OCI-M2 (cell line): ENCODE measurements at regions not wholly inside any gene's neighbourhood (a gene's known extent, or its start where the extent isn't known, plus 50 kb on each side); places are given as distances from the start of the nearest gene placed in this dataset.
"Not testable (repeated sequence)": the region's sequence is repeated elsewhere in the genome, so short reads cannot be mapped to it uniquely, and the experiment has no call there.

Source experiments
- DNase-seq: peaks from one replicate; lab custom pipeline; 2025; ENCODE audit not compliant: unreplicated experiment; lab: John Stamatoyannopoulos, UW

DNA sequence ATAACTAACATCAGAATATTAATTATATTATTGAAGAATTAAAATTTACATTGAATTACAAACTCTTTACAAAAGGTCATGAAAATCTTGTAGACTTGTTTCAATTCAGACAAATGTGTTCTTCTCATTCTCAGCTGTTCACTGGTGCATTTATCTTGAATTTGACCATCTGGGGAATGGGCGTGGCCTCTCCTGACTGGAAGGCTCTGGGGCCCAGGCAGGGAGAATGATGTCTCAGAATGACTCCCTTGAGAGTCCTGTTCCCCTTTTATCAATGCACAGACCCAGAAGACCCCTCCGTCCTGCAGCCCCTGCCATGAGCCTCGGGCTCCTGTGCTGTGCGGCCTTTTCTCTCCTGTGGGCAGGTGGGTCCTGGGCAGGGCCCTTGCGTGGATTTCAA lies 242.2 kb upstream of the PRSS1 start:
- DNase-seq = not testable (repeated sequence)

DNA sequence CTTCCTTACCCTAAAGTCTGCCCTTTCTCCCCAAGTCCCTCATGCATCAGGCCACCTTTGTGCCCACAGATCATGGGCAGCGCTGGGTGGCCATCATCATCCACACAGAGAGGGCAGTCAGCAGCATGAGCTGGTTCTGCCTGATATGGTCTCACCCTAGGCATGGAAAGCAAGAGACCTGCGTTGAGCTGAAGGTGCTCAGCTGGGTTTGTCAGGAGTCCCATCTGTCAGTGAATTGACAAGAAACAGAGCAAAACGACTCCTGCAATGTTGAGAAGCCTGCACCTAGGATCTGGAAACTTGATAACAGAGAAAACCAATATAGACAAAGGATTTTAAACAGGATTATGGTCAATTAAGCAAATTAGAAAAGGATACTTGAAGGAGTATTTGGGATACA lies 242.7 kb upstream of the PRSS1 start:
- no peak for DNase-seq

DNA sequence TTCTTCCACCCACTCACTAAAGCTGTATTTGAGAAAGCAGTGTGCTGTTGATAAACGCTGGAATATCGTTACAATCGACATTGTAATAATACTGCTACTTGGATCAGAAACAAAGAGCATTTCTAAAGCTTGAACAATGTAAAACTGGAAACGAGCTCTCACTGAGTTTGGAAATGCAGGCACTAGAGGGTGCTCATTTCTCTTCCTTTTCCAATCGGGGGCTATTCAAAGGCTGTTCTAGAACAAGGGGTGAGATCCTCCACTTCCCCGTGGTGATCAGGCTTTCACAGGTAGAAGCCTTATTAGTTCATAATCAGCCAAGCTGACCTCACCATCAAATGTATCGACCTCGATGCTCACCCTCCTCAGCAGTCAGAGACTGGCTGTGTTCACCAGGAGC lies 245.3 kb upstream of the PRSS1 start:
- DNase-seq = not testable (repeated sequence)

DNA sequence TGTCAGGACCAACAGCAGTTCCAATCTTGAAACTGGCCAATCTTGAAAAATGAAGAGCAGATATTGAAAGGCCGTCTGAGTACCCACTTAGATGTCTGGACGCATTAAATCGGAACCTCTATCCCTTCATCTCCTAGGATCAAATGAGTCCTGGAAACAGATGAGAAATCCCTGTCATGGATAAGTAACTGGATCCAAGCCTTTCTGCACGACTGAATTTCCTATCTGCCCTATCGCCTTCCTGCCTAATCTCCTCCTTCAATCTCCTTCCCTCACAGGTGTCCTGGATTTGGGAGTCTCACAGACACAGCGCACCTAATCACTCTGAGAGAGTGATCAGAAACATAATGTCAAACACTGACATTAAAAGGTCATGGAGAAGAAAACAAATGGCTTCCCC lies 245.2 kb upstream of the PRSS58 start:
- DNase-seq = no peak

DNA sequence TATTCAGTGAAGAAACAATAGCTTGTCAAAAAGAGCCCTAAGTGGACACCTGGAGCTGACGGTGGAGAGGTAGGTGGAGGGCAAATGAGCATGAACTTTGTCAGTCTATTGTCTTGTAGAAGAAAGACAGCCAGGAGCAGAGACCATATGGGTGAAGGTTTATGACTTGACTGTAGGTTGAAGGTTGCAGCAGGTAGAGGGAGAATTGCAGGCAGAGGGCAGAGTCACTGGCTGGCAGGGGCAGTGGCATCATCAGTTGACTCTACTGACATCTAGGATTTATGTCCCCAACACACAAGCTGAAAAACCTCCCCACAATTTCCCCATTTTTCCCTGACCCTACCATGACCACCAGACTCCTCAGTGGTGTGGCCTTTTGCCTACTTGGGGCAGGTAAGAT lies 243.6 kb upstream of the PRSS58 start:
- DNase-seq = no peak

DNA sequence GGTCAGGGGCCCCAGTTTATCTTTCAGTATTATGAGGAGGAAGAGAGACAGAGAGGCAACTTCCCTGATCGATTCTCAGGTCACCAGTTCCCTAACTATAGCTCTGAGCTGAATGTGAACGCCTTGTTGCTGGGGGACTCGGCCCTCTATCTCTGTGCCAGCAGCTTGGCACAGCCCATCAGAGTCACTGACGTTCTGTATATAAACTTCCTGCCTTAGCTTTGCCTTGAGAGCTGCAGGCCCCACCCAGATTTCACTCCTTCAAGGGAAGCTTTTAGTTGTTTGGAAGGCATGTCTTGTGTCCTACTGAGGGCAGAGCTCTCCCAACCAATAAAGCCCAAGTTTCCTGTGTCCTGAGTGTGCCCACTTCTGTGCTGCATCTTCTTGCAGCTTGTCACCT lies 242.5 kb upstream of the PRSS58 start:
- no peak for DNase-seq

DNA sequence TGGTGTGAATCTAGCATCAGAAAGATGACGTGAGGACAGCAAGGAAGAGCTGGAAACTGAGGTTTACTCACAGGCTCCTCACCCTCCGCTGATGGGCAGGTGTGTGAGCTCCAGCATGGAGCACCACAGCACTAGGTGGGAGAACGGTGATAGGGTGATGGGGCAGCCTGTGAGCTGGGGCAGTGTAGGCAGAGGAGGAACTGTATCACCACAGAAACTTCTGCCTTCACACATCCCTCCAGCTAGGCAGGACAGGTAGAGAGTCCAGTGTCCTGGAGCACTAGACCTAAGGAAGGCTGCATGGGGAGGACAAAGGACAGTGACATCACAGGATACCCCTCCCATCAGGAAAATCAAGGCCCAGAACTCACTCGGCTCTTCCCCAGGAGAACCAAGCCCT lies 241.8 kb upstream of the PRSS58 start:
- no peak for DNase-seq

DNA sequence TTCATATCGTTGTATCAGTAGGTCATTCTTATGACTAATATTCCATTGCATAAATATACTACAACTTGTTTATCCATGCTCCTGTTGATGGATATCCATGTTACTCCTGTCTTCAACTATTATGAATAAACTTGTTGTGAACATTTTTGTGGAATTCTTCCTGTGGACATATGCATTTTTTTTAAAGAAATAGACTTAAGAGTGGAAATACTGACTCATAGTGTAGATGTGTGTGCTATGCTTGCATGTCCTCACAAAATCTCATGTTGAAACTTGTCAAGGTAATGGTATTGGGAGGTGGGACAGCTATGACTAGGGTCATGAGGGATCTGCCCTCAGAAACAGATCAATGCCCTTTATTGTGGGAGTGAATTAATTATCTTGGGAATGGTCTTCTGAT lies 240.5 kb upstream of the PRSS58 start:
- DNase-seq = no peak

DNA sequence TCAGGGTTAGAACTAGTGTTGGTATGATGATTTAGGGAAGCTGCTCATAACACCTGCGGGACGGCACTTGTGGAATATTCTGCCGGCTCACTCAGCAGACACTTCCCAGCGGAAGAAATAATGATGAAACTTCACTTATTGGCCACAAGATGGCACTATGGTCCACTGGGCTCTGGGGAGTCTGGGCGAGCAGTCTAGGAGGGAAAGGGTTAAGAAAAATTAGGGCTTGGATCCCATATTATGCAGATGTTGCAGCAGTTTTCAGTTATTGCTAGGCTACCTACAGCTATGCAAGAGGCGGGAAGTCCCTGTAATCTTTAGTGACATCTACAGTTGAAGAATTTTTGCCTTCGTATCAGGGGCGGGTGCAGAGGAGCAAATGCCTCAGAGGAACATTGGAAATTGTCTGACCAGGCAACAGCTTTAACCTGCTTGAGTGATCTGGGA lies 238.7 kb upstream of the PRSS58 start:
- DNase-seq = no peak

DNA sequence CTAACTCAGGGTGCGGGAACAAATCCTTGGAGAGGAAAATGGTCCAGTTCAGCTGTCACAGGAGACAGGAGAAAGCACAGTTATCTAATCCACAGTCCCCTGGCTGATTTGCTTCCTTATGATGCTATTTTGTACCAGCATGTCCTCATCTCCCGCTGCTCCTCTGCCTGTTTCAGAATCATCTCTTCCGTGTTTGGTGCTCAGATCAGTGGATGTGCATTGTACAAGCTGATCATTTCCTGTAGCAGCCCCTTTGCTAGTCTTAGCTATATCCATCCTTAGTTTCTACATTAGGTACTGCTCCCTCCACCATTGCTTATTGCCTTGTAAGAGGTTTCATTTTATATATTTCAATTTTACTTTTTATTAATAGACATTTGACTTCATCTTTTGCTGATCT lies 238.0 kb upstream of the PRSS58 start:
- not testable (repeated sequence) for DNase-seq

DNA sequence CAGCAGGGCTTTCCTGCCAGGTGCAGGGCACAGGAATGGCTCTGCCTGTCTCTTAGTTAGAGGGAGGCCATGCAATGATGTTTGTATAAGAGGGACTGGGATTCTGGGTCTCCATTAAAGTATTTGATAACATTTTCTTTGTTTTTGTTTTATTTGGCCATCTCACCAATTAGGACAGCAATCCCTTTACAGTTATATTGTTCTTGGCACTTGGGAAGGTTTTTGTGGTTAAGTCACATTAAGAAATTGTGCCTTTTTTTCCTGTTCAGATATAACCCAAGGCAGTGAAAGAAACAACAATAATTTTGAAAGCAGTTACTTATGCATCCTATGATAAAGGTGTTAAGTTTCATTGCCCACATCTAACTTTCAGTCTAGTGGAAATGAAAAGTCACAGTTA lies 237.4 kb upstream of the PRSS58 start:
- not testable (repeated sequence) for DNase-seq

DNA sequence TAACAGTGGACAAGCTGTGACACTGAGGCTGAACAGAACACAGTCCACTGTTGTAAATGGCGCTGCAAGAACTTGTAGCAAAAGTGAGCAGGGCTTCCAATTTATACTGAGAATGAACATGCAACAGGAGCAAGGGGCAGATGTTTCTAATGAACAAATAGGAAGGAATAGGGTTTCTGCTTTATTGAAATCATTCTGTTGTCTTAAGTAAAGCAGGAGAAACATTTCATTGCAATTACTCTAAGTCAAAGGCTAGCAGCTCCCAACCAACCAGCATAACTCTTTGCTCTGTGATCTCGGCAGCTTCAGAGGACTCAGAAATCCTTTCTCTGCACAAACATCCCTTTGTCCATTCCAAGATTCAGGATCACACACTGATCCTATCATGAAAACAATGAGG lies 236.2 kb upstream of the PRSS58 start:
- DNase-seq = no peak

DNA sequence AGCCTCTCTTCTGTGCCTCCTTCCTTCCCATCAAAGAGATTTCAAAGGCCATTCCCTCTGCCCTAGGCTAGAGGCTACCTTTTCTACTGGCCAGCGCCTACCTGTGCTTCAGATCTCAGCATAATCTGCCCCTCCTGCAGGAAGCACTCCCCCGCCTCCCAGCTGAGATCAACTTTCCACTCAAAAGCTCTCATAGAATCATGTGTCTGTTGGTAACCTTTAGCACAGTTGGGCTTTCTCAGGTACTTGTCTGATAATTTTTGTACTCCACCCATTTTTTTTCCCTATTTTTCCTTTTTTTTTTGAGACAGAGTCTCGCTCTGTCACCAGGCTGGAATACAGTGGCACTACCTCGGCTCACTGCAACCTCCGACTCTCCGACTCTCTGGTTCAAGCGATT lies 231.0 kb upstream of the PRSS58 start:
- DNase-seq = no peak

DNA sequence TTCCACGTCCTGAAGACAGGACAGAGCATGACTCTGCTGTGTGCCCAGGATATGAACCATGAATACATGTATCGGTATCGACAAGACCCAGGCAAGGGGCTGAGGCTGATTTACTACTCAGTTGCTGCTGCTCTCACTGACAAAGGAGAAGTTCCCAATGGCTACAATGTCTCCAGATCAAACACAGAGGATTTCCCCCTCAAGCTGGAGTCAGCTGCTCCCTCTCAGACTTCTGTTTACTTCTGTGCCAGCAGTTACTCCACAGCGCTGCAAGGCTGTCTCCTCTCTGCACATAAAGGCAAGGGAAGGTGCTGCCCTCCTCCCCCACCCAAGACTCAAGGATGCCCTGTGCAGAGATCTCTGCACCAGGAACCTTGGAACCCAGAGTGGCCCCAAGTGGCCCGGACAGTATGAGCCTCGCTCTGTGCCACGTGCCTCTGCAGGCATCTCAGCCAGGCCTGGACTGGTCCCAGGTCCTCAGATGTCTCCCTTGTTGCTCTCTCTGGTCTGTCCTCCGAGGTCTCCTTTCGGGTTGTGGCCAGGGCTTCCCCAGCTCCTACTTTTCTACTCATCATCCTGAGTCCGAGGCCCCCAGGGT lies 230.3 kb upstream of the PRSS58 start:
- DNase-seq = no peak

DNA sequence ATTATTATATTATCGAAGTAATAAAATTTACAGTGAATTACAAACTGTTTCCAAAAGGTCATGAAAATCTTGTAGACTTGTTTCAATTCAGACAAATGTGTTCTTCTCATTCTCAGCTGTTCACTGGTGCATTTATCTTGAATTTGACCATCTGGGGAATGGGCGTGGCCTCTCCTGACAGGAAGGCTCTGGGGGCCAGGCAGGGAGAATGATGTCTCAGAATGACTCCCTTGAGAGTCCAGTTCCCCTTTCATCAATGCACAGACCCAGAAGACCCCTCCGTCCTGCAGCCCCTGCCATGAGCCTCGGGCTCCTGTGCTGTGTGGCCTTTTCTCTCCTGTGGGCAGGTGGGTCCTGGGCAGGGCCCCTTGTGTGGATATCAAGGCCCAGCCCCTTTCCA lies 229.7 kb upstream of the PRSS58 start:
- not testable (repeated sequence) for DNase-seq

DNA sequence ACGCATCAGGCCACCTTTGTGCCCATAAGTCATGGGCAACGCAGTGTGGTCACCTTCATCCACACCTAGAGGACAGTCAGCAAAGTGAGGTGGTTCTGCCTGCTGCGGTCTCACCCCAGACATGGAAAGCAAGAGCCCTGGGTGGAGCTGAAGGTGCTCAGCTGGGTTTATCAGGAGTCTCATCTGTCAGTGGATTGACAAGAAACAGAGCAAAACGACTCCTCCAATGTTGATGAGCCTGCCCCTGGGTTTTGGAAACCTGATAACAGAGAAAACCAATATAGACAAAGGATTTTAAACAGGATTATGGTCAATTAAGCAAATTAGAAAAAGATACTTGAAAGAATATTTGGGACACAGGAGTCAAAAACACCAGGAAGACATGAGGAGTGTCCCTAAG lies 229.3 kb upstream of the PRSS58 start:
- DNase-seq = no peak

DNA sequence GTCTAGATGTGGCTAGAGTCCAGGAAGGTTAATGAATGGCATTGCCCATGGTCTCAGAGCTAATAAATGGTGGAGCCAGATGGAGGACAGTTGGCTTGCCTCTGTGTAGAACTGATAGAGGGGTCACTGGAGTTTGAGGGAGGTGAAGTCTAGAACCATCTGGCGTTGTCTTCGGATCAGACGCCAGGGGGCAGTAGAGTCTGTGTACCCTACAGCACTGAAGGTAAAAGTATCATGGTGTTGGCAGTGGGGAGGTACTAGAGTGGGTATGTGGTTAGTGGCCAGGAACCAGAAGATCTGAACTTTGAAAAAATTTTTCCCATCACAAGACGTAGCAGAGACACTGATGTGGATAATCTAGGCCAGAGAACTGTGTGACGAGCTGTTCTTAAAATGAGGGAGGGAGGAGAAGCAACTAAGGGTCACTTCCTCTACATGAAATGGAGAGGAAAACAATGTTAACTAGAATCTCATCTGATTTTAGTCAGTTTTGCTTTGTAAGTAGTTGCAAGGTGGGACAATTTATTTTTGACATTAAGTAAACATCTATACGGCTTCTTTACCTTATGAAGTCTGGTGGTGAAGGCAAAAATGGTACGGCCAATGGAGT lies 227.9 kb upstream of the PRSS58 start:
- no peak for DNase-seq

DNA sequence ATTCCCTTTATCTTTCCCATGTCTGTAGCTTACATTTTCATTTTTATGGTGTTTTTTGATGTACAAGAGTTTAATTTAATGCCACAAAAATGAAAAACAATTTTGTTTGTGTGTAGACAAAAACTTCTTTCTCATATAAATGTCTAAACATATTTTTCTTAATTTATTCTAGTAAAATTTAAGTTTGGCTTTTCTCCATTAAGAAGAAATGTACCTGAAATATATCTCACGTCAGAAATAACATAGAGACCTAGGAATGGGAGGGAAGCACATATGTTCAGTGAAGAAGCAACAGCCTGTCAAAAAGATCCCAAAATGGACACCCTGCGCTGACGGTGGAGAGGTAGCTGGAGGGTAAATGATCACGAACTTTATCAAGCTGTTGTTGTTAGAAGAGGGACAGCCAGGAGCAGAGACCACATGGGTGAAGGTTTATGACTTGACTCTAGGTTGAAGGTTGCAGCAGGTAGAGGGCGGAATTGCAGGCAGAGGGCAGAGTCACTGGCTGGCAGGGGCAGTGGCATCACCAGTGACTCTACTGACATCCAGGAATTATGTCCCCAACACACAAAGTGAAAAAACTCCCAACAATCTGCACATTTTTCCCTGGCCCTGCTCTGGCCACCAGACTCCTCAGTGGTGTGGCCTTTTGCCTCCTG lies 225.9 kb upstream of the PRSS58 start:
- no peak for DNase-seq

DNA sequence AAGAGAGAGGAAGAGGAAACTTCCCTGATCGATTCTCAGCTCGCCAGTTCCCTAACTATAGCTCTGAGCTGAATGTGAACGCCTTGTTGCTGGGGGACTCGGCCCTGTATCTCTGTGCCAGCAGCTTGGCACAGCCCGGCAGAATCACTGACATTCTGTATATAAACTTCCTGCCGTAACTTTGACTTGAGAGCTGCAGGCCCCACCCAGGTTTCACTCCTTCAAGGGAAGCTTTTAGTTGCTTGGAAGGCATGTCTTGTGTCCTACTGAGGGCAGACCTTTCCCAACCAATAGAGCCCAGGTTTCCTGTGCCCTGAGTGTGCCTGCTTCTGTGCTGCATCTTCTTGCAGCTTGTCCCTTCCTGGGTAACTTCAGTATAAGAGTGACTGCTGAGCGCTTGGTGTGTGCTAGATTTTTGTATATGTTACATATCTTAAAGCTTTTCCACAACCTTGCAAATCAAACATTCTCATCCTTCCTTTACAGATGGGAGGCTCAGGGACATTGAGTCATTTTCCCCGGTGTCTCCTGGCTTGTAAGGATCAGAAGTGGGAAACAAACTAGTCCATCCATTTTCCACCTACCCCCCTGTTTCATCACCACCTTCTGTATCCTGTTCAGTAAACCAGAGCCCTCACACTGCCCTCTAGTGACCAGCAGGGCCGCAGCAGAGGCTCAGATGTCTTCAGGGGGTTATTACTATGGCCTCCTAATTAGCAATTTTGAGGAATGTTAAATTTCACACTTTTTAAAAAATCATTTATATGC lies 225.2 kb upstream of the PRSS58 start:
- DNase-seq = no peak

DNA sequence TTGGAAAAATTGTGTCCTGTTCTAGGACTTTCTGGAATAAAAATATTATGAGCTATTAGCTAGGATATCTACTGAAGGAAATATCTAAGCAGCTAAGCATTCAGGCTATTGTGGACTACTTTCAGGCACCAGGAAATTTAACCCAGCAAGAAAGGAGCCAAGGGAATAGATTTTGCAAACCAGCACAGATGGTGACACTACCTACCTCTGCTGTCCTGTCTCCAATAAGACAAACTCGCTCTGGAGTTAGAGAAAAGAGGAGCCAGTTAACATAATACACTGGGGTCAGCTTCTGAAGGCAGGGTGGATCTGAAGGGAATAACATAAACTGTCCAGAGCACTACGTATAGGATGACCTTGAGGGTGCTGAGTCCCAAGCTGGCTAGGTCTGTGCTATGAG lies 223.7 kb upstream of the PRSS58 start:
- DNase-seq = no peak

DNA sequence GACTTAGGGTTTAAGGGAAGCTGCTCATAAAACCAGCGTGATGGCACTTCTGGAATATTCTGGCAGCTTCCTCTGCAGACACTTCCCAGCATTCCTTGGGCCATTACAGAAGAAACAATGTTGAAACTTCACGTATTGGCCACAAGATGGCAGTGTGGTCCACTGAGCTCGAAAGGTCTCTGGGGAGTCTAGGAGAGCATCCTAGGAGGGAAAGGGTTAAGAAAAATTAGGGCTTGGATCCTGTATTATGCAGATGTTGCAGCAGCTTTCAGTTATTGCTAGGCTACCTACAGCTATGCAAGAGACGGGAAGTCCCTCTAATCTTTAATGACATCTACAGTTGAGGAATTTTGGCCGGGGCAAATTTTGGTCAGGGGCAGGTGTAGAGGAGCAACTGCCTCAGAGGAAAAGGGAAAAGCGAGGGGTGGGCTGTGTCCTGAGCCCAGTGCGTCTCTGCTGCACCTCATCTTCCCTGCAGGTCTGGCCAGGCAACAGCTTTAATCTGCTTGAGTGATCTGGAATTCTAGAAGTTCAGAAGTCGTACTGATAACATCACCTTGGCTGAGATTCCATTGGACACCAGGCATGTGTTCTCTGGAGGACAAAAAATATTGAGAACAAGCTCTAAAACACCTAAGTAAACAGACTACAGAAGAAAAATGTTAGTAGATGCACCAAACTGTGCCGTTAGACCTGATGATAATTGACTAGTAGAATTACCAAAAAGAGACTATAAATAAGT lies 220.8 kb upstream of the PRSS58 start:
- DNase-seq = no peak
